Retinal pigment epithelial cell (primary cell): ENCODE measurements at regions not wholly inside any gene's neighbourhood (a gene's known extent, or its start where the extent isn't known, plus 50 kb on each side); places are given as distances from the start of the nearest gene placed in this dataset.

Experiments
- DNase-seq: peaks from one replicate; pipeline ENCODE4 v3.0.0-alpha.2; 2010; ENCODE audit warnings: low read depth
- H3K4me3 ChIP-seq: 2 replicates; pipeline ENCODE4 v1.5.1; 2011; ENCODE audit warnings: mild to moderate bottlenecking, low read length, control low read depth, moderate library complexity
- TF ChIP-seq, protein P1 (sequence below): conservative IDR thresholded peaks from 2 replicates; pipeline ENCODE4 v1.5.1; 2011; ENCODE audit warnings: low read depth, low read length, control low read depth, inconsistent platforms

DNA sequence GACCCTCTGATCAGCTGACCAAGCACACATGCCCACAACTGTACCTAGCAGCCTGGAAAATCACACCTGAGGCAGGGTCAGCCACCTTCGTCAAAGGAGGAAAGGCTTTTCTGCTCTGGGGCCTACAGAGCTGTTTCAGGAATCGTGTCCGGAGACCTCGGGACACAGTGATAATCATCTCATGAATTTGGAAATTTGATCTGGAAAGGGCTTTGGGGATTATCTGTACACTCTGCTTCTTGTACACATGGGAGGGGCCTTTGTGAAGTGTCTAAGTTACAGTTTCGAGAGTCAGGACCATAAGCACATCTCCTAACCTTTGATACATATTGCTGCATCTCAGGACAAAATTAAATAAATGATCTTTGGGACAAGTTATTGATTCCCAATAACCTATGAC, 1421.2 kb upstream of the TENM4 start:
- TF ChIP-seq, protein P1, sequence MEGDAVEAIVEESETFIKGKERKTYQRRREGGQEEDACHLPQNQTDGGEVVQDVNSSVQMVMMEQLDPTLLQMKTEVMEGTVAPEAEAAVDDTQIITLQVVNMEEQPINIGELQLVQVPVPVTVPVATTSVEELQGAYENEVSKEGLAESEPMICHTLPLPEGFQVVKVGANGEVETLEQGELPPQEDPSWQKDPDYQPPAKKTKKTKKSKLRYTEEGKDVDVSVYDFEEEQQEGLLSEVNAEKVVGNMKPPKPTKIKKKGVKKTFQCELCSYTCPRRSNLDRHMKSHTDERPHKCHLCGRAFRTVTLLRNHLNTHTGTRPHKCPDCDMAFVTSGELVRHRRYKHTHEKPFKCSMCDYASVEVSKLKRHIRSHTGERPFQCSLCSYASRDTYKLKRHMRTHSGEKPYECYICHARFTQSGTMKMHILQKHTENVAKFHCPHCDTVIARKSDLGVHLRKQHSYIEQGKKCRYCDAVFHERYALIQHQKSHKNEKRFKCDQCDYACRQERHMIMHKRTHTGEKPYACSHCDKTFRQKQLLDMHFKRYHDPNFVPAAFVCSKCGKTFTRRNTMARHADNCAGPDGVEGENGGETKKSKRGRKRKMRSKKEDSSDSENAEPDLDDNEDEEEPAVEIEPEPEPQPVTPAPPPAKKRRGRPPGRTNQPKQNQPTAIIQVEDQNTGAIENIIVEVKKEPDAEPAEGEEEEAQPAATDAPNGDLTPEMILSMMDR: no peak
- no peak for DNase-seq
- H3K4me3 ChIP-seq: no peak overlapping the region

DNA sequence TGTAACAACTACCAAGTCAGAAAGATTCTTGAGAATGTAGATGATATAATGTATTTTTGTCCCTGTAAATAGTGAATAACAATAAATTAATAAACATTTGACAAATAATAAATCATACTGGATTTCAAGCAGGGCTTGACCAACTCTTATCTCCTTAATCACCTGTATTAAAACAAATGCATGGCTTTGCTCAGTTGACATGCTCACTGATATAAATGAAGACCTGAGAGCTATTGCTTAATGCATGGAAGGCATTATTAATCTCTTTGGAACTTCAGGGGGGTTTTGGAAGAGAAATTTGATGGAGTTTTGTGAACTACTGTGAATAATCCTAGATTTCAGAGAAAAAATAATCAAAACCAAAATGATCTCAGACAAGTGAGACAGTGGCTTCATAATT, 1420.4 kb upstream of the TENM4 start:
- H3K4me3 ChIP-seq: no peak overlapping the region
- TF ChIP-seq, protein P1: no peak
- DNase-seq: no peak

DNA sequence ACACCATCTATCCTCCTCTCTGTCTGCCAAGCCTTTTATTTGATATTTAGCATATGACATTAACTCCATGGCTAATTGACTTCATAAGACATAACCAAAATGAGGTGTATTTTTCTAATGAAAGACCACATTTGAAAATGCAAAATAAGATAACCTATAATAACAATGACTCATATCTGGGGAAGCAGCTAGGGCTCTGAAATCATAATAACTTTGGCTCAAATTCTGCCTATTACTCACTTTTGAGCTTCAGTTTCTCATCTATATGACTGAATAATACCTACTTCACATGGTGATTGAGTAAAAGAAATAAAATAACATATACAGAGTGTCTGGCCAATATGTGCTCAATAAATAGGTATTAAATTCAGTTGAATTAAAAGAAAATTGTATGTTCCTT, 1419.8 kb upstream of the TENM4 start:
- TF ChIP-seq, protein P1: no peak
- DNase-seq: peak; percentile 34

DNA sequence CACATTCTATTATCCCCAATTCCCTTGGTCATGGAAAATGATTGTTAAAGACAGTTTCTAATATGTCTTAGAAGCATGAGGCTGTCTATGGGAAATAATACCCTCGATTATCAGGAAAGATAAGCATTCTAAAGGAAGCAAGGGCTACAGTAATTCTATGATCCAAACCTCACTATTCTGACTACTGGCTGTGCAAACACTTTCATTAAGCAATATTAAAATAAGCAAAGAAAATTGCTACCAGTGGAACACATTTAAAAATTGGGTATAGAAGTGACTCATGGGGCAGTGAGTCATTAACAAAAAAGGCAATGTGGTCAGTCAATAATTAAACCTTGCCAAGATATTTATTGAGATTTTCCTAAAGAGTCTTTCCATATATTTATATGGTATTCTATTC, 1415.2 kb upstream of the TENM4 start:
- peak; percentile 21 for DNase-seq
- H3K4me3 ChIP-seq: no peak overlapping the region
- TF ChIP-seq, protein P1: no peak

More for the DNA sequence above, 1419.8 kb upstream of the TENM4 start:
- H3K4me3 ChIP-seq: no peak overlapping the region

DNA sequence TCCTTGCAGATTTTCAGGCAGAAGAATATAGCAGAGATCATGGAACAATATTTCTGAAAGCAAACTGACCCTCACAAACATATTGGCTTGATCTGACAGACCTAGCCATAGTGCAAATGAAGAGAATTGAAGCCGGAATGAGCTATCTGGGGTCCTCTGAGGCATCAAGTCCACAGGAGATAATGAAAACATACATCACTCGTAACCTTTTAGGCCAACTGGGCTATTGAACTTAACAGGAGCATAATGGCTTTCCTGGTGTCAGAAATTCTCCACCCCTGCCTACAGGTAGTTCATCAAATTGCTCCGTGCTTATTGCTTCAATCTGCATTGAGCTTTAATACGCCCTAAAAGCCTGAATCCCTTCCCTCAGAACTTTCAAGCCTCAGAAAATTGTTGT, 1414.6 kb upstream of the TENM4 start:
- H3K4me3 ChIP-seq: no peak overlapping the region
- TF ChIP-seq, protein P1: no peak
- no peak for DNase-seq

DNA sequence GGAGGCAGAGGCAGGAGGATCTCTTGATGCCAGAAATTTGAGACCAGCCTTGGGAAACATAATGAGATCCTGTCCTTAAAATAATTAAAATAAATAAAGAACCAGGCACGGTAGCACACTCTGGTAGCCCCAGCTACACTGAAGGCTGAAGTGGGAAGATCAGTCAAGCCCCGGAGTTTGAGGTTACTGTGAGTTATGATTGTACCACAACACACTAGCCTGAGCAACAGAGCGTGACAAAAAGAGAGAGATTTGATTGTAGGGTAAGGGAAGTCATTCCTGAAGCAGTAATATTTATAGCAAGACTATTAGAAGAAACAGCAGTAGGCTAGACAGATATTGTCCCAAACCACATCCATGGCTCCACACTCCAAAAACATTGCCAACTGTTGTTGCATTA, 1408.4 kb upstream of the TENM4 start:
- H3K4me3 ChIP-seq: no peak overlapping the region
- DNase-seq: no peak
- TF ChIP-seq, protein P1: no peak

DNA sequence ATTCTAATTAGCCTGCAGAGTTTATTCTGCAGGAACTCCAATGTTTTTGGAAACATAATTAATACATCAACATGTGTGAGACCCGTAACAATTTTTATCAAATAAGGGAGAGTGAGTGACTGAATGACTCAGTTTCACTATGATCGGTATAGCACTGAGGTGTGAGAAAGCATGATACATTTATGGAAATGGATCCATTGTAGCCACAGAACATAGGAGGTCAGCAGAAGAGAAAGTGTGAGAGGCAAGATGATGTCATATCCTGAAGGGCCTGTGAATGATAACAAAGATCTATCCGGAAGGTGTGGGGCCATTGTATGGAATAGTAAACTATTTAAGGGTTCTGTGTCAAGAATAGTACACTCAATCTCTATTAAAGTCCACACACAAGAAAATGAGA, 1406.1 kb upstream of the TENM4 start:
- DNase-seq: no peak
- TF ChIP-seq, protein P1: no peak
- H3K4me3 ChIP-seq: no peak overlapping the region
